OCI-LY1 (cell line): ENCODE measurements at regions not wholly inside any gene's neighbourhood (a gene's known extent, or its start where the extent isn't known, plus 50 kb on each side); places are given as distances from the start of the nearest gene placed in this dataset.

Experiments used
- EZH2 ChIP-seq: fragments of 200-600 bp; sonication (generic), shearing (Covaris generic); IDR thresholded peaks from 2 replicates; pipeline ENCODE4 v1.8.0; 2017; ENCODE audit warnings: borderline replicate concordance, mixed run types, mild to moderate bottlenecking, antibody characterized with exemption, low read length, moderate library complexity, mixed read lengths
- TF ChIP-seq, protein P1 (sequence below): fragments of 200-600 bp; sonication (generic), shearing (Covaris generic); IDR thresholded peaks from 2 replicates; pipeline ENCODE4 v1.5.1; 2017; ENCODE audit warnings: mild to moderate bottlenecking, antibody characterized with exemption, low read length, moderate library complexity, mixed read lengths

- TF ChIP-seq, protein P1, sequence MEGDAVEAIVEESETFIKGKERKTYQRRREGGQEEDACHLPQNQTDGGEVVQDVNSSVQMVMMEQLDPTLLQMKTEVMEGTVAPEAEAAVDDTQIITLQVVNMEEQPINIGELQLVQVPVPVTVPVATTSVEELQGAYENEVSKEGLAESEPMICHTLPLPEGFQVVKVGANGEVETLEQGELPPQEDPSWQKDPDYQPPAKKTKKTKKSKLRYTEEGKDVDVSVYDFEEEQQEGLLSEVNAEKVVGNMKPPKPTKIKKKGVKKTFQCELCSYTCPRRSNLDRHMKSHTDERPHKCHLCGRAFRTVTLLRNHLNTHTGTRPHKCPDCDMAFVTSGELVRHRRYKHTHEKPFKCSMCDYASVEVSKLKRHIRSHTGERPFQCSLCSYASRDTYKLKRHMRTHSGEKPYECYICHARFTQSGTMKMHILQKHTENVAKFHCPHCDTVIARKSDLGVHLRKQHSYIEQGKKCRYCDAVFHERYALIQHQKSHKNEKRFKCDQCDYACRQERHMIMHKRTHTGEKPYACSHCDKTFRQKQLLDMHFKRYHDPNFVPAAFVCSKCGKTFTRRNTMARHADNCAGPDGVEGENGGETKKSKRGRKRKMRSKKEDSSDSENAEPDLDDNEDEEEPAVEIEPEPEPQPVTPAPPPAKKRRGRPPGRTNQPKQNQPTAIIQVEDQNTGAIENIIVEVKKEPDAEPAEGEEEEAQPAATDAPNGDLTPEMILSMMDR = no peak
- no peak for TF ChIP-seq EZH2
These were observed 125.7 kb upstream of the CXCL12 start for GRCh38 chr10:44510379-44511115.
